ENCODE measurements at regions not wholly inside any gene's neighbourhood (a gene's known extent, or its start where the extent isn't known, plus 50 kb on each side); places are given as distances from the start of the nearest gene placed in this dataset.

DNA sequence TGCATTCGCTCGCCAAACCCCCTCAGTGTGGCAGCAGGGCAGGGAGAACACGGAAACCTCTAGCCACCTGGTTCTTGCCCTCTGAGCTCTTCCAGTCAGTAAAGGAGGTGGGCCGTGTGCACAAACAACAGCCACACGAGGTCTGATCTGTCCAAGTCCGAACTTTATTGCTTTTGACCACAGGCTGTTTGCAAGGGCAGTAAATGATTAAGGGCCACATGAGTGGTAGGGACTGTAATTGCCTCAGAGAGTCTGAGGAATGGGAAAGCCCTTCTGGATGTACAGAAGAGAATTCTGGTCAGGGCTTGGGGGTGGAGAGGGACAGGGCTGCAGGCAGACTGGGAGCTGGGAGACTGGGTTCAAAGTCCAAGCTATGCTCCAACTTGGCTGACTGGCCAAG, 75.7 kb upstream of the LHX1 start:
- Mint-ChIP-seq H3K27me3 (ENCODE audit: insufficient read depth) (peaks cover 36% of the 10 kb centered on the region), H3K9me3 (no peaks in the 10 kb centered on the region), H3K4me3 (no peak overlapping the region), H3K36me3 (ENCODE audit: low read depth) (no peaks in the 10 kb centered on the region), H3K27ac (no peak overlapping the region), H3K4me1 (ENCODE audit: low read depth) (peaks cover 9% of the 10 kb centered on the region; the same call in 1 of the 2 replicates)
- no peak for DNase-seq
- TF ChIP-seq, protein P1, sequence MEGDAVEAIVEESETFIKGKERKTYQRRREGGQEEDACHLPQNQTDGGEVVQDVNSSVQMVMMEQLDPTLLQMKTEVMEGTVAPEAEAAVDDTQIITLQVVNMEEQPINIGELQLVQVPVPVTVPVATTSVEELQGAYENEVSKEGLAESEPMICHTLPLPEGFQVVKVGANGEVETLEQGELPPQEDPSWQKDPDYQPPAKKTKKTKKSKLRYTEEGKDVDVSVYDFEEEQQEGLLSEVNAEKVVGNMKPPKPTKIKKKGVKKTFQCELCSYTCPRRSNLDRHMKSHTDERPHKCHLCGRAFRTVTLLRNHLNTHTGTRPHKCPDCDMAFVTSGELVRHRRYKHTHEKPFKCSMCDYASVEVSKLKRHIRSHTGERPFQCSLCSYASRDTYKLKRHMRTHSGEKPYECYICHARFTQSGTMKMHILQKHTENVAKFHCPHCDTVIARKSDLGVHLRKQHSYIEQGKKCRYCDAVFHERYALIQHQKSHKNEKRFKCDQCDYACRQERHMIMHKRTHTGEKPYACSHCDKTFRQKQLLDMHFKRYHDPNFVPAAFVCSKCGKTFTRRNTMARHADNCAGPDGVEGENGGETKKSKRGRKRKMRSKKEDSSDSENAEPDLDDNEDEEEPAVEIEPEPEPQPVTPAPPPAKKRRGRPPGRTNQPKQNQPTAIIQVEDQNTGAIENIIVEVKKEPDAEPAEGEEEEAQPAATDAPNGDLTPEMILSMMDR (IDR thresholded peaks at IDR 0.05), result no peak

DNA sequence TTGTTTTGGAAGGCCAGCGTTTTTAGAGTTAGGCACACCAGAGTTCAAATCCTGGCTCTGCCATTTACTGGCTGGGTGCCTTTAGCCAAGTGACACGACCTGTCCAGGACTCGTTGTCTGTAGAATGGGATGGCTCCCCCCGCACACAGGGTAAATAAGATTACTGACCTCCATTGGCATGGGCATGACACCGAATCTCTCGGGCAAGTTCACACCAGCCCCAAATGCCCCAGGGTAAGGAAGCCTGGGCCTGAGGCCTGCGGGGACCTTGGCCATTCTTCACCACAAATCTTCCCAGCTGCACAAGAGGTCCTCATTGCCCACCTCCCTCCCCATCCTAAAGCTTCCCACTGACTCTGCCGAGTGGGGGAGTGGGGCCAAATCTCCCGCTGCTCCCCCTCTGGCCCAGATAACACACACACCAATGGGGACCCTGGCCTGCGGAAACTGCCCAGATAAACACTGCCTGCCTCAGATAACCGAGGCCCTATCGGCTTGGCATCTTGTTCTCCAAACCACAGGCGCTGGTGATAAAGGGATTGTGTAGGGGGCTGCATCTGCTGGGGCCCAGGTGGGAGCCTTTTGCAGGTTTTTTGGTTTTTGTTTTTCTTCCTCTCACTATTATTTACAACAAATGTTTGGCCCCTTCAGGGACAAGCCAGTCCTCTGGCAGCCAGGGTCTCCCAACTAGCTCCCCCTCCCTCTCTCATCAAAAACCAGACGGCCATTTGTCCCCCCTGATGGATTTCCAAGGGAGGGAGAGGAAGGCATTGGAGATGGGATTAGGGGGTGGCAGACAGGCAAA, 75.0 kb upstream of the LHX1 start:
- Mint-ChIP-seq H3K27me3 (ENCODE audit: insufficient read depth) (peaks cover 38% of the 10 kb centered on the region), H3K36me3 (ENCODE audit: low read depth) (no peaks in the 10 kb centered on the region), H3K4me3 (no peak overlapping the region), H3K4me1 (ENCODE audit: low read depth) (peaks cover 9% of the 10 kb centered on the region; the same call in 1 of the 2 replicates), H3K9me3 (no peaks in the 10 kb centered on the region), H3K27ac (no peak overlapping the region)
- TF ChIP-seq, protein P1 (IDR thresholded peaks at IDR 0.05), result no peak
- DNase-seq, result no peak

DNA sequence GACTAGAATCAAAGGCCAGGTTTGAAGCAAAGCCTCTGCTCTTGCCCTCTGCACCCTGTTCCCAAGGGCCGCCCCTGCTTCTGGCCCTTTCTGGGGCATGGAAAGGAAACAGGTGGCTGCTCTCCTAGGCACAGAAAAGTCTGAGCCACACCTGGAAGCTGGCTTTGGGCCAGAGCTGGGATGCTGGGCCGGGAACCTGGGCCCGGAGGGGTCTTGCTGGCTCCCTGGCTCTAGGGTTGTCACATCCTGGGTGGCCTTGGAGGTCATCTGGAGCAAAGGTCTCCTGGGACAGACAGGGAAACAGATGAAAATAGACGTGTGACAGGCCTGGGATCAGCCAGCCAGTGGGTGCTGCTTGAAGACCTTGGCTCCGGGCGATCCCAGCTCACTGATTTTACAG, 74.1 kb upstream of the LHX1 start:
- H3K9me3 Mint-ChIP-seq, result no peaks in the 10 kb centered on the region
- no peak overlapping the region for H3K4me3 Mint-ChIP-seq
- no peak for DNase-seq
- no peaks in the 10 kb centered on the region for H3K36me3 Mint-ChIP-seq (ENCODE audit: low read depth)
- H3K27ac Mint-ChIP-seq, result no peak overlapping the region
- TF ChIP-seq, protein P1 (IDR thresholded peaks at IDR 0.05), result no peak
- peaks cover 9% of the 10 kb centered on the region; the same call in 1 of the 2 replicates for H3K4me1 Mint-ChIP-seq (ENCODE audit: low read depth)
- peaks cover 39% of the 10 kb centered on the region for H3K27me3 Mint-ChIP-seq (ENCODE audit: insufficient read depth)

DNA sequence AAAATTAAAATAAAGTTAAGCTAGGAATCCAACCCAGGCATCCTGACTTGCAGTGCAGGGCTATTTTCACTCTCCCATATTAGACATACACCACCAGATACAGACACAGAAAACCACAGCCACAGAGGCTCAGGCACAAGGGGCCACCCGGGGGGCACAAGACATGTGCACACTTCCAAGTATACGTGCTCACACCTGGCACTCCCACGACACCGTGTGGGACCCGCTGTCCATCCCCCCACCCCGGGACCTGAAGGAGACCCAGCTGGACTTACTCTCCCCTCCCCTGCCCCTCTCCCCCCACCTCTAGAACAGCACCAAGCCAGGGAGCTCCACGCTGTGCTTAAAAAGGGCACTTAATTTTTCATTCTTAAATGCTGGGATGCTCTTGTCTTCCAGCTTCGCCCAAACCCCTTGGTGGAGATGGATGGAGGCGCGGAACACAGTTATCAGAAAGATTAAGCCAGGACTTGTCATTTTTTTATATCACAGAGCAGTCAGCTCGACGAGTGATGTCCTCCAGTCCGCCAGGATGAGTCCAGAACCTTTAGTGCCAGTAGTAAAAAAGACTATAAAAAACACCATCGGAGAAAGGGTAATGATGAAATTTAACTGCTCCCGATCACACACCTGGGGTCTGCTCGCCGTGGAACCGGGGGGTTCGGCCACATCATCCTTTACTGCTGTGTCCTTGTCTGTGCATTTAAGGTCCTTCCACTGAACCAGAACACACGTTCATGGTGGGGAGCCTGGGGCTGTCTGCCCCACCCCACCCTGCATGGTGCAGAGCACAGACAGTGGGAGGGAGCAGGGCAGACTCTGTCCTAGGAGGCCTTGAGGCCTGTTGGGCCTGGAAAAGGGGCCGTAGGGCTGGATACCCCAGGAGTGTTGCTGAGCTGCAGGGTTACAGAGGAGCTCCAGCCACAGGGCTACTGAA, 73.3 kb upstream of the LHX1 start:
- TF ChIP-seq, protein P1 (IDR thresholded peaks at IDR 0.05), result no peak
- Mint-ChIP-seq H3K9me3 (no peaks in the 10 kb centered on the region), H3K36me3 (ENCODE audit: low read depth) (no peaks in the 10 kb centered on the region), H3K27me3 (ENCODE audit: insufficient read depth) (peaks cover 42% of the 10 kb centered on the region), H3K27ac (no peak overlapping the region), H3K4me3 (no peak overlapping the region), H3K4me1 (ENCODE audit: low read depth) (peaks cover 3% of the 10 kb centered on the region; the same call in 1 of the 2 replicates)
- DNase-seq, result no peak

DNA sequence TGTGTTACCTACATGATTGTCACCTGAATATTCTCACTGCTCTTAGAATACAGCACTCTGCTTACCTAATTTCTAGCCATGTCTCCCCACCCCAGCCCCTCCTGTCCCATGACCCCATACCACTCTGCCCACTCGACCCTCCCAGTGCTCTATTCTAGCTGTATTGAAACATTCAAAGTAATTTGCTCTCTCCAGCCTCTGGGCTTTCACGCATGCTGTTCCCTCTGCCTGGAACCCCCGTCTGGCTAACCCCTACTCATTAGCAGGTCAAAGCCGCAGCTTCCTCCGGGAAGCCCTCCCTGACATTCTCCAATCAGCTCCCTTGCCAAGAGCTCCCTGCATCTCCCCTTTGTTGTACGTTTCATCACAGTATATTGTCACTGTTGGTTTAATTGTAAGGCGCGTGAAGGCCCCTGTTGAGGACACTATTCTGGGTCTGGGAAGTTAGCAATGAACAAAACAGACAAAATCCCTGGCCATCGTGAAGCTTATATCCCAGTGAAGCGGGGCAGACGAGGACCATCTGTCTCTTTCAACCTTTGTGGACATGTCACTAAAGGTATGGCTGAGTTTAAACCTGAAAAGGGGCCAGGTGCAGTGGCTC, 72.3 kb upstream of the LHX1 start:
- Mint-ChIP-seq H3K4me1 (ENCODE audit: low read depth) (no peaks in the 10 kb centered on the region), H3K27ac (no peak overlapping the region), H3K4me3 (no peak overlapping the region), H3K27me3 (ENCODE audit: insufficient read depth) (peaks cover 39% of the 10 kb centered on the region), H3K36me3 (ENCODE audit: low read depth) (no peaks in the 10 kb centered on the region), H3K9me3 (no peaks in the 10 kb centered on the region)
- TF ChIP-seq, protein P1 (IDR thresholded peaks at IDR 0.05), result no peak
- DNase-seq, result no peak
